Stimulated activated CD8-positive, alpha-beta memory T cell treated with anti-CD3 and anti-CD28 coated beads, Interleukin-4, amount 100 ng/mL, for 48 hours (primary cell): ENCODE measurements at regions not wholly inside any gene's neighbourhood (a gene's known extent, or its start where the extent isn't known, plus 50 kb on each side); places are given as distances from the start of the nearest gene placed in this dataset.
A peak's percentile ranks its signal among the peaks of the same experiment; 100 is the strongest.

Experiments used
- DNase-seq: peaks from one replicate; pipeline ENCODE4 v3.0.0-alpha.2; 2020

DNA sequence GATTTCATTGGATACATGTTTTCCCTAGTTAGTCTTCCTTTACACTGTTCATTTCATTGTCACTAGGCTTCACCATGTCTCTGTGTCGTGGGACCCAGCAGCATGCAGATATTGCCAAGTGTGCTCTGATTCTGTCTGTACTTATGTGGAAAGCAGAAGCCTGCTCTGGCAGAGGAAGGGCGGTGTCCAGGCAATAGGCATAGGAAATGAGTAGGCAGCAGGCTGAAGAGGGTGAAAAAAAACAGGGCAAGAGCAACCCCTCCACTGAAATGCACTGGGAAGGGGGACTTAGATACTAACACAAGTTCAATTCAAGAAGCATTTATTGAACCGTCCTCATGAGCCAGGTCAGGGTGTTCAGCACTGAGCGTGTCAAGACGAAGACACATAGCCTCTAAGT, 85.2 kb upstream of the VAV3 start:
- DNase-seq = no peak

DNA sequence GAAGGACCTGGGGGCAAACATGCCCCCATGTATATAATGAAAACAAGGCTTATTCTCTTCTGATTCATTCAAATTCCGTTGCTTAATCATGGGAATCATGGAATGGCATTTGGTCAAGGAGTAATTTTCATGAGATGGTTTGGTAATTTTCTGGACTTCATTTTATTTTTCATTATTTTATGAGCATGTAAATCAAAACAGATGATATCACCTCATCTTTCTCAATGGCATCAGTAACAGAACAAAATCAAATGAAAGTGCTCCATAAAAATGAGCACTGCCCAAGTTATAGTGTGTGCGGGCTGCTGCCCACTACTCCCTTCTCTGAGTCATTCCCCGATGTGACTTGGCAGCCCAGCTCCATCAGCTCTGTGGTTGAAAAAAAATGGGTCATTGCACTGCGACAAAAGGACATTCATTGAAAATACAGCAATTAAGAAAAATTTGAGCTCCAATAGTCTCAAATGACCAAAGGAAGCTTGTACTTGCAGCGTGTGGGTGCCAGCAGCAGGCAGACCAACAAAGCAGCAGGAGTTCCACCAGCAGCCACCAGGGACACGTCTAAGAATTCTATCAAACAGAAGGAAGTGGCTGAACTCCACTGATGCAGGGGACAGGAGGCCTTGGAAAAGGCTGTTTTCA, 84.3 kb upstream of the VAV3 start:
- no peak for DNase-seq

DNA sequence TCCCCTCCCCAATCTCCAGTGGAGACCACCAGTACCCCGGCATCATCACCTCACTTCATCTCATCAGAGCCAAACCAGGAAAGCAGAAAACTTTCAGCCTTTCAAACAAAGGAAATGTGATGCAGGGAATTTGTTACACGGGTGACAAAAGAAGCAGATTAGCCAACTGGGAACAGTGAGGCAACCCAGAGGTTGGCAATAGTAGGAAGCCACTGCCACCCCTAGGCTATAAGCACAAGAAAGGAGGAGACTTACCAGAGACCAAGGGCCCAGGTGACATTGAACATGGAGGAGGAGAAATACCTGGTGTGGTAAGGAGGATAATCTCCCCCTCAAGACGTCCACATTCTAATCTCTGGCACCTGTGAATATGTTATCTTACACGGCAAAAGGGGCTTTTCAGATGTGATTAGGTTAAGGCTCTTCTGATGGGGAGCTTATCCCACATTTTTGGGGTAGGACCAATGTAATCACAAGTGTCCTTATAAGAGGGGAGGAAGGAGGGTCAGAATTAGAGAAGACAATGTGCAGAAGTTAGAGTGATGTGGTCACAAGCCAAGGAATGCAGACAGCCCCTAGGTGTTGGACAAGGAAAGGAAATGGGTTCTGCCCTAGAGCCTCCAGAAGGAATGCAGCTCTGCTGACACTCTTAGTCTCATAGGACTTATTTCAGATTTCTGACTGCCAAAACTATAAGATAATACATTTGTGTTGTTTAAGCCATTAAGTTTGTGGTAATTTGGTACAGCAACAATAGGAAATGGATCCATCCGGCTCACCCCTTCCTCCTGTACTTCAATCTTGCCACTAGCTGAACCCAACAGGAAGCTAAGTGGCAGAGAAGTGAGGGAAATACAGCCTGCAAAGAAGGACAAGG, 83.6 kb upstream of the VAV3 start:
- no peak for DNase-seq

DNA sequence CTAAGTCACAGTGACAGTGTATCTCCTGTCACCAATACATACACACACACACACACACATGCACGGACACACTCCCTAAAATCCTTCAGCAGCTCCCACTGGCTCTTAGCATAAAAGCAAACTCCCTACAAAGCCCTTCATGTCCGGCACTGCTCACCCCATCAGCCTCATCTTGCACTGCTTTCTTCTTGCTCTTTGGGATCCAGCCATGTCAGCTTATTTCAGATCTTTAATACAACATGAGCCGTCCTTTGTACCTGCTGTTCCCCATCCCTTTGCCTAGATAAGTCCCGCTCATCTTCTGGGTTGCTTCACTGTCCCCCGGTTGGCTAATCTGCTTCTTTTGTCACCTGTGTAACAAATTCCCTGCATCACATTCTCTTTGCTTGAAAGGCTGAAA, 82.1 kb upstream of the VAV3 start:
- DNase-seq = no peak

DNA sequence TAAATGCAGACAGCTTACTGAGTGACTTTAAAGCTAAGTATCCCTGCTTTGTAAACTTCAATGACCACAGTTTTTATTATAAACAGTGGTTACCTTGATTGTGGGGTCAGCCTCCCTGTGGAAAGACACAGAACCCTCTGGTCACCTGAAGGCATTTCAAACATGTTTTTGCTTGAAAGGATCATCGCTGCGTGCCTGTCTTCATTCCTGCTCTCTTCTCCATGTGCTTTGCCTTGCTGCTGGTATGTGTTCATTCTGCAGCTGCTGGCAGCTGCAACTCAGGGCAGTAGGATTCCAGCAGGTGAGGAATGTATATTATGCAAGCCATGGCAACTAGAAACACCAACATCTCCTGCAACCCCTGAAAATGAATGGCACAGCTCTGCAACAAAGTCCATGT, 81.0 kb upstream of the VAV3 start:
- no peak for DNase-seq

DNA sequence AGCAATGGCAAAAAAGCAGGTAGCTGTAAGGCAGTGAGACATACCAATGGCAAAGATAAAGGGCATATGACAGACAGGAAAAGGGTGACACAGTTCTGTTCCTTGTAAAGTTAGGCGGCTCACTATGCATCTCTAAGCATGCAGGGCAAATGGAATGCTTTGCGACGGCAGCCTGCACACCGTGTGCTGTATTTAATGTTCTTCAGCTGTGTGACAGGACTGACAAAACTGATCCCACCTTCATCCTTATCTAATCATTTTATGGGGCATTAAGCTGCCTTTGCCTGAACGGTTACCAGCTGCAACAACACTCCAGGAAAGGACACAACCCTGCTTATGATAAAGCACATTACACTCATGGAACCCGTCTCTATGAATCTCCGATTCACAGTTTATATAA, 80.5 kb upstream of the VAV3 start:
- DNase-seq = no peak

DNA sequence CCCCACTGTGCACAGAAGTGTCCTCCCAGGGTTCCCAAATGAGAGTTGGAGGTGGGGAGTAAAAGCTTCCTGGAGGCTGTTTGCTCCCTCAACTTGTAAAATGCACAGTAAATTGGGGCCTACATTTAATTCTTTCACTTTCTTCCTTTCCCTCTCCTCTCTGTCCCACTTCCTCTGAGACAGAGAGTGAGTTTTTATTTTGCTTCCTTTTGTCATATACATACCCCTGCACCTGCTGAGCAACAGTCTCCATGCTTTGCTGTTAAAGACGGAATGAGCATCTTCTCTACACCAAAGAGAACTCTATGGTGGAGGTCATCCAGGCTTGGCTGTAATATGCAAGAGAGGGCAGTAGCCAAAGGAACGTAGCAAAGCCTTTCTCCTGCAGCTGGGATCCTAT, 79.3 kb upstream of the VAV3 start:
- DNase-seq = no peak

DNA sequence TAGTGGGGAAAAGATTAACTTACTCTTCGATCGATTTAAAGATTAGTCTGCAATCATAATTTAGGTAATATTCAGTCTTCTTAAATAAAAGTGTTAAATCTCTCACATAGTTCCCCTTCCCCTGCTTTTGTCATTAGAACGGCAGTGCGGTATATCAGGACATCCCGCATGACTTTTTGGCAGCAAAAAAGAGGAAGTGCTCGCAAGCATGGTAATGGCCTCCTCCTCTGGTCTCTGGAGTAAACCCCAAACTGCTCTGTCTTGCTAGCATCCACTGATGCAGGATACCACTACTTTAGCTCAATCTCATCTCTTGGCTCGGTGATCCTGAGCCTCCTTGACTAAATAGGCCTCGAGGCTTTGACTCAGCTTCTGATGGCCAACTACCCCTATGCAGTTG, 78.7 kb upstream of the VAV3 start:
- no peak for DNase-seq

DNA sequence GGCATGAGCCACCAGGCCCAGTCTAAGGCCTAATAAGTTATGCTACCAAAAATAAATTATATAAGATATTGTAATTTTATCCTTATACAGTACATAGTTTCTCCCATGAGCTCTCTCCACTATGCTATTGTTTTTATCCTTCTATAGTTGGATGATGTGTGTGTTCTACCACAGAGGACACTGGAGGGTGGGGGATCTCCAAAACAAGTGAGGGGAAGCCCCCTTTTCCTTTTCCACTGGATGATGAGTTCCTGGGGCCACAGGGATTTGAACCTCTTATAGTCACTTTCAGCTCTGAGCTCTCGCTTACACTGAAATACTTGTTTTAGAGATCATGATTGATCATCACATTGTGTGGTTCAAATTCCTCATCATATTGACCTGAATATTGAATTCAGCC, 77.6 kb upstream of the VAV3 start:
- no peak for DNase-seq

DNA sequence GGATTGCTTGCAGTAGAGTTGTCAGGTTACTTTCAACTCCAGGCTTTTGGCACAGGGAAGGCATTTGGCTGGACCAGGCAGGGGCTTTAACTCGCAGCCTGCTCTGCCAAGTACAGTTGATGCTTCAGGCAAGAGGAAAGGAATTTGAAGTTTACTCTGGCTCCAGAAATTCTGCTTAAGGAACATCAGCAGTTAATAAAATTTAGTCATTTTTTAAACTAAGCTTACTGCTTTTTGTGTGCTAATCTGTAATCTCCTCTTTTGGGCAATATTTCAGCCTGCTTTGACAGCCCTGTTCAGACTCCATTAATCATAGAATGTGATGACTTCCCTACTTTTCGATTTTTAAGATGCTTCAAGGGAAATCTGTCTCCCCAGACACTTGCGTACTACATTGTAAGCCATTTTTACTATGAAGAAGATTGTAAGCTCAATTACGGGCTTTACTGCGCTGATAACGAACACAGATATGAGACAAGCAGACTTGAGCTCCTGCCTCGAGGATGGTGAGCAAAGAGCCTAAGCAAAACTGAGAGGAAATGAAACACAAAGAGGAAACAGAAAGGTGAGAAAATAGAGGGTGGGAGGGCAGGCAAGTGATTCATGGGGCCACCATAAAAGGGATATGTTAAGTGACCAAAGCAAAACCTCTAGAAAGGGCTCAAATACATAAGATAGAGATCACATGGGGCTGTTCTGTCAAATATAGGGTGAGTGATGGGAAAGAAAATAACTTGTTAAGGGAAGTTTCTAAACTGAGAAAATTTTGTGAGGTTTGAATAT, 76.6 kb upstream of the VAV3 start:
- DNase-seq = no peak

DNA sequence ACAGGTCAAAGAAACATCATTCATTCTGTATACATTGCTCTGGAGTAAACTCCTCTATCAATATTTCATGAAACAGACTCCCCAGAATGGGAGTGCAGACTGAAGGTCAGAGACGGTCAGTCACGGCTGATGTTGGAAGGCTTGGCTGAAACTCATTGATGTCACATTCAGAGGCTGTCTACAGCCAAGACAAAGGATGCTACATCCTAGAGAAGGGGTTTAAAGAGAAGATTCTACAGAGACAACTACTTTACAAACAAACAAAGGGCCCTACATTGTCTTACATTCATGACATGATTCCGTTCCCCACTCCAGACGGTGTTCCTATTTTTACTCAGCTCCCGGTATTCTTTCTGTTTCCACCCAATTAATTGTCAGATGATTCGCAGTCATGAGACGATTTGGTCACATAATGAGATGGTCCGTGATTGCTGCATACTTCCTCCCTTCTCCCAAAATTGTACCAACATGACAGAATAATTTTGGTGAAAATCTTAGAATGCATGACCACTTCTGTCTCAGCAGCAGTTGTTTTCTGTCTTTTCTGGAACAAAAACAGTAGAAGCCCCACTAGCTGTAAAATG, 73.8 kb upstream of the VAV3 start:
- no peak for DNase-seq

DNA sequence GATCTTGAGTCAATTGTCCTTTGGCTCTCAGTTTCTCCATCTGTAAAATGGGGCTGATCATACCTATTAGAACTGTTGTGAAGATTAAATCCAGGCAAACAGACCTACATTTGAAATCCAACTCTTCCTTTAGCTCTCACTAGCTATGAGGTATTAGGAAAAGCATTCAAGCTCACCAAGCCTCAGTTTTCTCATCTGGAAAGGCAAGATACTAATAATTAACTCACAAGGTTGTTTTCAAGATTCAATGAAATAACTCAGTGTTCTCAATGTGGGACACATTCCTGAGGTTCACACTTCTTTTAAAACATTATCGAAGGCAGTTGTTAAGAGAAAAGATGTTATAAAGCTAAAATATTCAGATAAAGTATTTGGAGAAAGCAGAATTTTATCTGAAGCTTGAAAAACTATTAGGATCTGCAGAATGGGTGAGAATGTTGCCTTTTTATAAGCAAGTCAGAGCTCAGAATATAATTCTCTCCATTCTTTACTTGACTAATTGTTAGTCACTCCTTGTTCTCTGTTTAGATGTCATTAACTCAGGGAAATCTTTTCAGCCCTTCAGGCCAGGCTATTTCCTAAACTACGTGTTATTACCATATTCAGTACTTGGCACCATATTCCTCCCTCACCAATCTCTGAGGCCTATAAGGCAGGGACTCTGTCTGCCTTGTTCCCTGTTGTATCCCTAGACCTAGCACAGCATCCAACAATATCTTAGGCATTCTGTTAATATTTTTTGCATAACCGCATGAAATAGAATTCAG, 72.0 kb upstream of the VAV3 start:
- no peak for DNase-seq

DNA sequence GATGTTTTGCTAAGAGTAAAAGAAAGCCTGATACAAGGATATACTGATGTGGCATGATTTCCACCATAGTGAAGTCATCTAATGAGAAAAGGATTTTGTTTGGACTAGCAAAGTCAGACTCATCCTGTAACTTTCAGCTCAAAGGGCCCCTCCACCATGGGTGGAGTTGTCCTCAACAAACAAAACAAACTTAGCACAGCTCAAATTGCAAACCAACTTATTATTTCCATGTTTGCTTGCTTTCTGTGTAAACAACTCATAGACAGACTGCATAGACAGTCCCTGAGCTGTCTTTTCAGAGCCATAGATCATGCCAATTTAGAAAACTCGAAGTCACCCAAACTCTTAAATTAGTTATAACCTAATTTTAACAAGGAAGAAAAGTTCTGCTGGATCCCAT, 69.4 kb upstream of the VAV3 start:
- no peak for DNase-seq

DNA sequence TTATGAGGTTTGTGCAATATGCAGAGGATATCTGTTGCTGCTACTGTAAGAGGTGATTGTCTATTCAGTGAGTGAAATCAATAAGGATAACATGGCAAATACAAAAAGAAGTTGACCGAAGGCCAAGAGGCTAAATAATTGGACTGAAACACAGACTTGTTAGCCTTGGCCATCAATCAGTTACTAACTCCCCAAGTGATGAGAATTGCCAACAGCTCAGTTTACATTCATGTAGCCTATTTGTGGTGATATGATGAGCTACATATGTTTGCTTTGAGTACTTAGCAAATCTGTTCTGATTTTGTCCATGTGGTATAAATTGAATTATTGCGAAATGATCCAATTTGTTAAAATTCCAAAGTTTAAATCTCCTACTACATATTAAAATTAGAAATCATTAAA, 68.6 kb upstream of the VAV3 start:
- no peak for DNase-seq

DNA sequence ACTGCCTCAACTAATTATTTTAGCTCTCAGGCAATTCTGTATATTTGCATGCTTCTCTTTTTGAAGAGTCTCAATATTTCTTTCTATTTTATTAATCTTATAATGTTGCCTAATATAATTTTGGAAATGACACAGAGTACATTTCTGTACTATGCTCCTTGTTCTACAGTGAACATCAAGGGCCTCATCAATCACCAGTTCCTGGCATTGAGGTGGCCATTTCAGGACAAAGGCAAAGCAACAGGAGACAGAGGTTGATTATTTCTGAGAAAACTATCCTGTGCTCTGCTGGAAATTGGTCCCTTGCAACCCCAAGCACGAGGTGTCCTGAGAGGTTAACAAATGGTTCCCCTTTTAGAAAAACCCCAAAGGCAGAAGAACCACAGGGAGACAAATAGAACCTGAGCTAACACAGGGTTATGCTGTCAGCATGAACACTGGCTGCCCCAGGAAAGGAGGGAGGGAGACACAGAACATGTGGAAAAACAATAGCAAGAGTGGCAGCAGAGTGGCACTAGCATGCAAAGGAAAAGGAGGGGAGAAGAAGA, 63.9 kb upstream of the VAV3 start:
- DNase-seq = no peak

DNA sequence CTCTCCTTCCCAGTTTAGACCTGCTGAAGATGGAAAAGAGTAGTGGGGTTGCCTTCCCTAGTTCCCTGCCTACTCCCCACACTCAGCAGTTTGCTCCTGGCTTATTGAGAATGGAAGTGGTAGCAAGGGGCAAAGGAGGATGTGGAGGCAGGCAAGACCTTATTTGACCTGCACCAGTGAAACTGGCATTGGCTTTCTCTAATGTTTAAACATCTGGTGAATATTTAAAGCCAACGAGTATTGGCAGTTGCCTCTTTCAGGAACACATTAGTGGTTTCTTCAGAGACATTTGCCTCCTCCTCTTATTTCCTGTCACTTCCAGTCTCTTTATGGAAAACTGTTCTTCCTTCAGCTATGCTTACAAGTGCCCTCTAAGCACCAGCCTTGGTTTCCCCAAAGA, 62.4 kb upstream of the VAV3 start:
- no peak for DNase-seq

DNA sequence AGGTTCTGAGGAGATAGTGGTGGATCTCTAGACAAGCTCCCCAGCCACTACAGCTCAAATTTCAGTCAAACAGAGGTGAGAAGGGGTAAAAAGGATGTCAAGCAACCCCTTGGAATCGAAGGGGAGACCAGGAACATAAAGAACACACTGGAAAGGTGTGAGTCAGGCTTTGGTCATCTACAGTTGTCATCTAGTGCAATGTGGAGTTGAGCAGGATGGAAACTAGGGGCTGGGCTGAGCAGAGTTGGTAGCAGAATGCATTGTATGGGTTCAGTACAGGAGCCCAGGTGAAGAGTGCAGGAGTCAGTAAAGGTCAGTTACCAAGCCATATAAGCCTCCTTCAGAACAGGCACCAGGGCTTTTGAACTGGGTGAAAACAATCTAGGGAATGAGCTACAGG, 52.7 kb upstream of the VAV3 start:
- DNase-seq = no peak

DNA sequence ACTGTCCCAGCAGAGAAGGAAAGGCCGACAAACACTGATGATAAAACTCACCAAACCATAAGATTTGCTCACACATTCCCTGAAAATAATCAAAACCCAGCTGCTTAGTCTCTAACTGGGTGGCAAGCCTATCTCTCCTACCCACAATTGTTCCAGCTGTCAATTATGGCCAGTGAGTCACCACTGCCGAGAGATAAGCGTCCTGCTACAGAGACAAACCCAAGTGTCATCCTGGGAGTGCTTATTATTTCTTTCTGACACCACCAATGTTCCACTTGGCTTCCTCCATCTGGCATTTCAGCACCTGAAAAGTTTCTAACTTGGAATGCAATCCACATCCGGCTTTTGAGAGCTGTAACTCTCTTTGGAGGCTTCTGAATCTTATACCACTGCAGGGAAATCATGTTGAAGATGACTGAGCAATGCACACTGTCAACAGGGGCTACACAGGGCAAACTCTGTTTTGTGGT, 51.5 kb upstream of the VAV3 start:
- DNase-seq = peak; percentile 32
